GM18951 (cell line): ENCODE measurements at regions not wholly inside any gene's neighbourhood (a gene's known extent, or its start where the extent isn't known, plus 50 kb on each side); places are given as distances from the start of the nearest gene placed in this dataset.

ENCODE experiments used
- POLR2A ChIP-seq: IDR thresholded peaks from 4 replicates; pipeline ENCODE4 v1.6.1; 2011; ENCODE audit warnings: mild to moderate bottlenecking; ENCODE audit not compliant: insufficient read length, insufficient read depth; ENCODE audit errors: extremely low read depth
- in situ Hi-C: fragments of 300-500 bp; cut with MboI; formaldehyde crosslinking; loops from one replicate; pipeline ENCODE4 v1.12.0; 2022; ENCODE audit warnings: low sequenced_read_pairs, mixed read lengths, inconsistent platforms; ENCODE audit not compliant: unreplicated experiment

DNA sequence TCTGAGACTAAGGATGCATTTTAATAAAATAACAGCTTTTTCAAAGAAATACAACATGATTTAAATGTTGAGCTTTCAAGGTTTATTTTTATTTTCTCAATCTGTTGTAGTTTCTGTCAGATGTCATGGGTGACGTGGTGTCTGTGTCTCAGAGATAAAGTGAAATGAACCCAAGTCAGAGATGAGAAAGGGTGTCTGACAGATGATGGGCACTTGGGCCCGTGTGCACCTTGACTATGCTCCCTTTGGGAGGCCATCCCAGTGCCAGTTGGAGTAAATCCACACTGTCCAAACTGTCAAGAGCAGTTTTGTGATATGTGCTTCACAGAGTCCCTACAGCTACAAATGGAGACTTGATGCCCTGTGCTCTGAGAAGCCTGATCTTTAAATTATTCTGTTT is 536.9 kb upstream of the FAM174A start:
- TF ChIP-seq POLR2A, result no peak
- in situ Hi-C loops, result no loop called here

- in situ Hi-C loops, result no loop called here
- TF ChIP-seq POLR2A, result no peak
Observed at GRCh38 chr5:99995407-99995806, 539.8 kb upstream of the FAM174A start.

DNA sequence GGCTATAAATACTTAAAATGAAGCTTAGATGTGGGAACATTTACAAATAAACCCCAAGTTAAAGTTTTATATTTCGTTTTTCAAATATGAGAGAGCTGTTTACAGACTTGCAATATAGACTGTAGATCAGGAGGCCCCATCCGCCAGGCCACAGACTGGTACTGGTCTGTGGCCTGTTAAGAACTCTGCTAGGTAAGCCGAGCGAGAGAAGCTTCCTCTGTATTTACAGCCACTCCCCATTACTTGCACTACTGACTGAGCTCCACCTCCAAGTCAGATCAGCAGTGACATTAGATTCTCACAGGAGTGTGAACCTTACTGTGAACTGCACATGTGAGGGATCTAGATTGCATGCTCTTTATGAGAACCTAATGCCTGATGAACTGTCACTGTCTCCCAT is 561.4 kb upstream of the FAM174A start:
- no peak for TF ChIP-seq POLR2A

DNA sequence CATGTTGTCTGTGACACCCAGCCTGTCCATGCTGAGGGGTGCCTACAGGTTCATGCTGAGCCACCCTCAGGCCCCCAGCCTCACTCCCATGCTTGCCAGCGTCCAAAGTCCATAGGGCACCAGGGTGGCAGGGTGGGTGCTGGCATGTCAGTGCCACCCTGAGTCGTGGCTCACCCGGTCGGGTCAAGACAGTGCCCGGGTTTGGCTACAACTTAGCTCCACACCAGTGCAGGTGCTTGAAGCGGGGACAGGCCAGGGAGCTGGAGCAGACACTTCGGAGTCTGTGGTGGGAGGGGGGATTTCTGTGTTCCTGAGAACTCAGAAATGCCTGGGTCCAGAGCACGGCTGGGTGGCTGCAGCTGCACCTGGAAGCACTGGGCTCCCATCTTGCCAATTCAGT is 579.2 kb upstream of the FAM174A start:
- TF ChIP-seq POLR2A, result no peak
- in situ Hi-C loops, result no loop called here

More for the DNA sequence above, 561.4 kb upstream of the FAM174A start:
- in situ Hi-C loops, result no loop called here

DNA sequence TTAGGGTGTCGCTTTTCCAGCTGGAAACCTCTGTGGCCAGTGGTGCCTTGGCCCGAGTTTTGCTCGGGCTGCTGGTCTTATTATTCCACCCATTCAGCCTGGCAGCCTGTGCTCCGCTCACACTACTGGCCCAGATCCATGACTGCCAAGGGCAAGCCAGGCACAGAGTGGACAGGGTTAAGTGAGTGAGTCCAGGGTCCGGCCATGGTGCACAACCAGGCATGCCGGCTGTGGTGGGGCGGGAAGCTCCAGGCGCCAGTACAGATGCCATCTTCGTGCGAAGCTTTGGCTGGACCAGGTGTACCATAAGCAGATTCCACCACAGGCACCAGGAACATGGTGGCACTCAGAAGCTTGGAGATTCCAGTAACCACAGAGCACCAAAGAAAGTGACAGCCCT is 580.2 kb upstream of the FAM174A start:
- no peak for TF ChIP-seq POLR2A
- in situ Hi-C loops, result no loop called here

- in situ Hi-C loops, result no loop called here
- no peak for TF ChIP-seq POLR2A
Observed at GRCh38 chr5:99949969-99950524, 585.1 kb upstream of the FAM174A start.

DNA sequence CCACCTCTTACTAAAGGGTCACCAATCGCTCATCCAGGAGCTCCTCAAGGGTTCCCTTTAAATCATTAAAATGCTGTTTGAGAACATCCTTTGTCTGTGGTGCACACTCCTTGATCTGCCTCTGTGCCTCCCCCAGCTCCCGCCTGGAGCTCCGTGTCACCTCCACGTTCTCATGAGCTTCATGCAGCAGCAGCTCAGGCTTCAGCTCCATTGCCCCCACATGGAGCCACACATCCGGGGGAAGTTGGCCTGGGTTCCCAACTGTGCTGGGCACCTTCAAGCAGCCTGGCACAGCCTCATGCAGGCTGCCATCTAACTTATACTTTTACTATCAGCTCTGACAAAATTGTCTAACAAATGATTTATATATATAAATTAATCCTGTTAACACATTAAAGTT is 585.8 kb upstream of the FAM174A start:
- TF ChIP-seq POLR2A, result no peak
- in situ Hi-C loops, result no loop called here

GRCh38 chr5:99948850-99949249 is 586.3 kb upstream of the FAM174A start:
- in situ Hi-C loops, result no loop called here
- no peak for TF ChIP-seq POLR2A

DNA sequence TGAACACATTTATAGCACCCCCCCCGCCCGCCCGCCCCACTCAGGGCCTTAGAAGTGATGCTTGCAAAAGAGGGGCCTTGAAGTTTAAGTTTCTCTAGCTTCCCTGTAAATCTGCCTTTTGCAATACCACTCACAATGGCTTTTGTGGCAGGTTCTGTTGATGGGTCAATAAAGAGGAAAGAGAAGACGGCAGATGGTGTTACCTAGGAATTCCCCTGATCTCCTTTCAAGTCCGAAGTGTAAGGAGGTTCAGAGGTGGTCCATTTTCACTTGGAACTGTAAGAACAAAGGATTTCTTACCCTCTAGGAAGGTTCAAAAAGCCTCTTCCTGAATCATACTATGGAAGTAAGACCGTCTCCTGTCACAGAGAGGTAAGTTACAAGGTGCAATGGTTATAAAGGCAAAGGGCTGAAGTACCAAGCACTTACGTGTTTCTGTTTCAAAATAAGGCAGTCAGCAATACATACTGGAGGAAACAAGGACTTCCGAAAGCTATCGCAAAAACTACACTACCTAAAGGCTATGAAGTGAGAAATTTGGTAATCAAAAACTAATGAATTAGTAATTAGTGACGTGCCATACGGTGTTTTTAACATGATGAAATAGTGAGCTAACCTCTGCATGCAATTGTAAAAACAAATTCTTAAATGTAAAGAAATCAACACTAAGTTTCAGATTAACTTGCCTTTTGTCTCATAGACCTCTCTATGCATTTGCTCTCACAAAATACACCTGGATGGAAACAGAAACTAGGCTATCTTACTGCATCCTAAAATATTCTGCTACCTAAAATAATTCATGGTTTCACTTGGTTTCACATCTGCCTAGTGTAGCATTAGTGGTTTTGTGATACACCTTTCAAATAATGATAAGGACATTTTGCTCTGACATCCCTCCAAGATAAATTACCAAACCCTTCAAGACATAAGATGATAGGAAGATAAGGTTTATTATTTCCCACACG is 589.4 kb upstream of the FAM174A start:
- in situ Hi-C loops, result no loop called here

GRCh38 chr5:99940540-99940939 is 594.6 kb upstream of the FAM174A start:
- in situ Hi-C loops, result no loop called here
- TF ChIP-seq POLR2A, result no peak

More for the DNA sequence above, 589.4 kb upstream of the FAM174A start:
- no peak for TF ChIP-seq POLR2A

GRCh38 chr5:99936911-99937310 is 598.3 kb upstream of the FAM174A start:
- in situ Hi-C loops, result no loop called here

DNA sequence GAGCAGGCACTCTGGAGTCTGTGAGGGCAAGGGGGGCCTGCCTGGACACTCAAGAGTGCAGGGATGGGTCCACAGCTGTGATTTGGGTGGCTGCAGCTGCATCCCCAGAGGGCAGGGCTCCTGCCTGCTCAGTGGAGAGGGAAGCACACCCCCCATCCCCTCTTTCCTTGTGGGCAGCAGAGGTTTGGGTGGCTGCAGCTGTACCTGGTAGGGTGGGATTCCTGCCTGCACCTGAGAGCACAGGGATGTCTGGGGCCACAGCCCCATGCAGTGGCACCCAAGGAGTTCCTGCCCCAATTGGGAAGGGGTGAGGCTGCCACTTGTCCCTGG is 605.4 kb upstream of the FAM174A start:
- in situ Hi-C loops, result no loop called here

More at GRCh38 chr5:99936911-99937310, 598.3 kb upstream of the FAM174A start:
- no peak for TF ChIP-seq POLR2A

GRCh38 chr5:99929067-99929805 is 605.9 kb upstream of the FAM174A start:
- in situ Hi-C loops, result no loop called here
- no peak for TF ChIP-seq POLR2A

More for the DNA sequence above, 605.4 kb upstream of the FAM174A start:
- no peak for TF ChIP-seq POLR2A
